Breast epithelium (tissue), 4 donors: ENCODE measurements at regions not wholly inside any gene's neighbourhood (a gene's known extent, or its start where the extent isn't known, plus 50 kb on each side); places are given as distances from the start of the nearest gene placed in this dataset.

Source experiments
- DNase-seq, 2 donors: peaks; one replicate each; pipeline ENCODE4 v3.0.0-alpha.2; 2019; ENCODE audit warnings: low spot score in 2 of 2
- H3K27ac ChIP-seq, 2 donors: fragments of 200-600 bp; sonication (generic) in 1 of 2; one replicate each; pipeline ENCODE4 v1.5.1; 2016 to 2019; ENCODE audit warnings: mild to moderate bottlenecking in 1 of 2
- H3K27me3 ChIP-seq, 2 donors: fragments of 200-600 bp; sonication (generic) in 1 of 2; one replicate each; pipeline versions ENCODE4 v1.5.1 to v1.6.0; 2017 to 2019; ENCODE audit warnings: control low read depth in 1 of 2, mild to moderate bottlenecking in 1 of 2
- H3K36me3 ChIP-seq: fragments of 200-600 bp; one replicate; pipeline ENCODE4 v1.5.1; 2019
- H3K4me1 ChIP-seq, 2 donors: fragments of 200-600 bp; sonication (generic); one replicate each; pipeline ENCODE4 v1.5.1; 2016 to 2019; ENCODE audit warnings: control low read depth in 1 of 2
- H3K4me3 ChIP-seq, 3 donors: fragments of 200-600 bp; sonication (generic); 1 replicate in 2 of 3; 2 replicates in 1 of 3; pipeline ENCODE4 v1.5.1; 2016 to 2019; ENCODE audit warnings: mild to moderate bottlenecking in 3 of 3, moderate library complexity in 2 of 3
- H3K9me3 ChIP-seq, 2 donors: fragments of 200-600 bp; sonication (generic) in 1 of 2; one replicate each; pipeline ENCODE4 v1.5.1; 2016 to 2019; ENCODE audit warnings: control low read depth in 1 of 2
- CTCF ChIP-seq, 3 donors: fragments of 450-650 bp; IDR thresholded peaks; one replicate each; pipeline ENCODE4 v1.5.1; 2016 to 2017; ENCODE audit warnings: antibody characterized with exemption in 3 of 3, mild to moderate bottlenecking in 3 of 3, moderate library complexity in 3 of 3
- POLR2A ChIP-seq: fragments of 450-650 bp; IDR thresholded peaks from one replicate; pipeline ENCODE4 v1.6.1; 2016; ENCODE audit warnings: antibody characterized with exemption, mild to moderate bottlenecking, moderate library complexity
- POLR2AphosphoS5 ChIP-seq, 3 donors: sonication (generic); formaldehyde crosslinking; IDR thresholded peaks; one replicate each; pipeline ENCODE4 v1.6.1; 2017; ENCODE audit warnings: antibody characterized with exemption in 3 of 3
- intact Hi-C: fragments of 100-400 bp; cut with DNase I; formaldehyde crosslinking; loops from one replicate; pipeline ENCODE4 v1.15.1; 2023; ENCODE audit warnings: low total_unique reads

GRCh38 chr15:47968593-47968992, 152.2 kb upstream of the SLC24A5 start:
- TF ChIP-seq POLR2A = no peak
- TF ChIP-seq POLR2AphosphoS5 (IDR thresholded peaks at IDR 0.05) = no peak
- TF ChIP-seq CTCF (IDR thresholded peaks at IDR 0.05) = no peak
- Histone ChIP-seq H3K4me3 (no peak overlapping the region), H3K27me3 (no peaks in the 10 kb centered on the region), H3K9me3 (no peaks in the 10 kb centered on the region), H3K4me1 (no peaks in the 10 kb centered on the region), H3K27ac (no peak overlapping the region), H3K36me3 (no peaks in the 10 kb centered on the region)
- intact Hi-C loops = no loop called here
- DNase-seq = no peak

DNA sequence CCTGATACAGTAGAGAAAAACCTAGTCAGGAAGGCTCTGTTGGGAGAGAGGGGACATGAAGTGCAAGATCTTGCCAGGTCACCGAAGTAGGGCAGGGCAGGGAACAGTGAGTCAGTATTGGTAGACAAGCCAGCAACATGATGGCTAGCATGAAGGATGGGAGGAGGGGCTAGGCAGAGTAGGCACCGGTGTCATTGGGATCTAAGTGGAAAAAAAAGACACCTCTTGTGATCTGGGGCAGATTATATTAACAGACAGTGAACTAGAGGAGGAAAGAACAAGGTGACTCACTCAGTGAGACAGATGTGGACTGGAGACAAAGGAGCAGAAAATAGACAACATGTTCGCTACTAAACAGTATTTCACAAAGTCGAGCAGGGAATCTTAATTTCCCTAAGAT, 149.2 kb upstream of the SLC24A5 start:
- no peak overlapping the region for H3K27ac ChIP-seq
- no peaks in the 10 kb centered on the region for H3K4me1 ChIP-seq
- no peaks in the 10 kb centered on the region for H3K36me3 ChIP-seq
- no peaks in the 10 kb centered on the region for H3K9me3 ChIP-seq
- H3K27me3 ChIP-seq = no peaks in the 10 kb centered on the region
- no peak for TF ChIP-seq CTCF (IDR thresholded peaks at IDR 0.05)
- TF ChIP-seq POLR2A = no peak
- no peak for TF ChIP-seq POLR2AphosphoS5 (IDR thresholded peaks at IDR 0.05)
- DNase-seq = no peak
- no peak overlapping the region for H3K4me3 ChIP-seq
- intact Hi-C loops = no loop called here

GRCh38 chr15:47972738-47973137, 148.1 kb upstream of the SLC24A5 start:
- intact Hi-C loops = no loop called here
- no peaks in the 10 kb centered on the region for H3K9me3 ChIP-seq
- DNase-seq = no peak
- no peaks in the 10 kb centered on the region for H3K27me3 ChIP-seq
- no peaks in the 10 kb centered on the region for H3K4me1 ChIP-seq
- no peak overlapping the region for H3K27ac ChIP-seq
- H3K4me3 ChIP-seq = no peak overlapping the region
- TF ChIP-seq CTCF (IDR thresholded peaks at IDR 0.05) (no peak), POLR2A (no peak), POLR2AphosphoS5 (IDR thresholded peaks at IDR 0.05) (no peak)
- H3K36me3 ChIP-seq = no peaks in the 10 kb centered on the region

GRCh38 chr15:47974724-47975123, 146.1 kb upstream of the SLC24A5 start:
- Histone ChIP-seq H3K9me3 (no peaks in the 10 kb centered on the region), H3K36me3 (no peaks in the 10 kb centered on the region), H3K4me3 (no peak overlapping the region), H3K27ac (no peak overlapping the region), H3K4me1 (no peaks in the 10 kb centered on the region), H3K27me3 (no peaks in the 10 kb centered on the region)
- intact Hi-C loops = no loop called here
- TF ChIP-seq CTCF (IDR thresholded peaks at IDR 0.05) (no peak), POLR2A (no peak), POLR2AphosphoS5 (IDR thresholded peaks at IDR 0.05) (no peak)
- no peak for DNase-seq

DNA sequence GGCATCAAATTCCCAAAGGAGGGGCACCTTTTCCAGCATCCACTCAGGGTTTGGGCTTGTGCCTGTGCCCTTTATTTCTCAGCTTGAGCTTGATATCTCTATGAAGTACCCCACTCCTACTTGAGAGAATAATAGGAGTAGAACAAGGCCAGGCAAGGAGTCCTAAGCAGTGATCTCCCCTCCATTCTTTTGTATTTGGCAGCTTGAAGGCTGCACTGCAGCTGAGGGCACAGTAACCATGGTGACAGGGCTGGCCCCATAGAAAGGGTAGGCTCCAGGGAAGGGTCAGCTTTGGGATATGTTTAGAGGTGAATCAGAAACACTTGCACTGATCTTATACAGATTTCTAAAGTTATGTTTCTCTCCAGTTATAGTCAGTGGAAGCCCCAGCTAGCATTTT, 145.4 kb upstream of the SLC24A5 start:
- DNase-seq = no peak
- Histone ChIP-seq H3K4me1 (no peaks in the 10 kb centered on the region), H3K36me3 (no peaks in the 10 kb centered on the region), H3K27ac (no peak overlapping the region), H3K4me3 (no peak overlapping the region), H3K9me3 (no peaks in the 10 kb centered on the region), H3K27me3 (no peaks in the 10 kb centered on the region)
- intact Hi-C loops = no loop called here
- TF ChIP-seq CTCF (IDR thresholded peaks at IDR 0.05) (no peak), POLR2AphosphoS5 (IDR thresholded peaks at IDR 0.05) (no peak), POLR2A (no peak)
